Lower lobe of right lung (tissue), 2 donors: ENCODE measurements at regions not wholly inside any gene's neighbourhood (a gene's known extent, or its start where the extent isn't known, plus 50 kb on each side); places are given as distances from the start of the nearest gene placed in this dataset.
A peak's percentile ranks its signal among the peaks of the same experiment; 100 is the strongest.

ENCODE experiments used
- ATAC-seq, 2 donors: fragments of 200-7000 bp; cut with Tn5 transposase; one replicate each; pipeline ENCODE4 v1.9.1; 2020 to 2022; ENCODE audit warnings: mild to moderate bottlenecking in 2 of 2, moderate library complexity in 2 of 2
- DNase-seq: peaks from one replicate; pipeline ENCODE4 v3.0.0-alpha.2; 2020
- H3K27ac ChIP-seq: fragments of 200-600 bp; one replicate; pipeline ENCODE4 v1.8.0; 2022
- H3K27me3 ChIP-seq: fragments of 200-600 bp; one replicate; pipeline ENCODE4 v1.8.0; 2022; ENCODE audit warnings: low read depth
- H3K36me3 ChIP-seq: fragments of 200-600 bp; one replicate; pipeline ENCODE4 v1.8.0; 2022; ENCODE audit warnings: mild to moderate bottlenecking
- H3K4me1 ChIP-seq: fragments of 200-600 bp; one replicate; pipeline ENCODE4 v1.8.0; 2022
- H3K4me3 ChIP-seq: fragments of 200-600 bp; one replicate; pipeline ENCODE4 v1.8.0; 2022; ENCODE audit warnings: mild to moderate bottlenecking
- H3K9me3 ChIP-seq: fragments of 200-600 bp; one replicate; pipeline ENCODE4 v1.8.0; 2022
- CTCF ChIP-seq: fragments of 200-600 bp; IDR thresholded peaks from one replicate; pipeline ENCODE4 v1.8.0; 2022; ENCODE audit warnings: antibody characterized with exemption, mild to moderate bottlenecking
- intact Hi-C: fragments of 100-400 bp; cut with DNase I; formaldehyde crosslinking; loops from one replicate; pipeline ENCODE4 v1.11.0; 2022
- donor health status: DM: no; HTN: yes; CAD: no; lungs with severe emphysema.

- DNase-seq (no peak), ATAC-seq (no peak)
- Histone ChIP-seq H3K27ac (no peak overlapping the region), H3K27me3 (no peaks in the 10 kb centered on the region), H3K4me1 (no peaks in the 10 kb centered on the region), H3K4me3 (no peak overlapping the region), H3K36me3 (no peaks in the 10 kb centered on the region), H3K9me3 (no peaks in the 10 kb centered on the region)
- intact Hi-C loops, result no loop called here
- TF ChIP-seq CTCF, result no peak
Measured at GRCh38 chr2:192591617-192592016, 396.9 kb upstream of the TMEFF2 start.

GRCh38 chr2:192585418-192585817 lies 390.7 kb upstream of the TMEFF2 start:
- no peak for TF ChIP-seq CTCF
- Histone ChIP-seq H3K9me3 (no peaks in the 10 kb centered on the region), H3K36me3 (no peaks in the 10 kb centered on the region), H3K27ac (no peak overlapping the region), H3K4me3 (no peak overlapping the region), H3K27me3 (no peaks in the 10 kb centered on the region), H3K4me1 (no peaks in the 10 kb centered on the region)
- intact Hi-C loops, result no loop called here
- no peak for ATAC-seq
- no peak for DNase-seq

GRCh38 chr2:192584976-192585375 lies 390.2 kb upstream of the TMEFF2 start:
- Histone ChIP-seq H3K9me3 (no peaks in the 10 kb centered on the region), H3K4me3 (no peak overlapping the region), H3K4me1 (no peaks in the 10 kb centered on the region), H3K36me3 (no peaks in the 10 kb centered on the region), H3K27ac (no peak overlapping the region), H3K27me3 (no peaks in the 10 kb centered on the region)
- TF ChIP-seq CTCF, result no peak
- DNase-seq, result no peak
- ATAC-seq, result no peak
- intact Hi-C loops, result no loop called here

GRCh38 chr2:192579965-192580700 lies 385.4 kb upstream of the TMEFF2 start:
- Histone ChIP-seq H3K9me3 (no peaks in the 10 kb centered on the region), H3K27me3 (no peaks in the 10 kb centered on the region), H3K36me3 (no peaks in the 10 kb centered on the region), H3K4me1 (no peaks in the 10 kb centered on the region), H3K27ac (no peak overlapping the region), H3K4me3 (no peak overlapping the region)
- no peak for ATAC-seq
- no peak for DNase-seq
- TF ChIP-seq CTCF, result no peak
- intact Hi-C loops, result no loop called here

GRCh38 chr2:192578780-192579179 lies 384.0 kb upstream of the TMEFF2 start:
- no peaks in the 10 kb centered on the region for H3K4me1 ChIP-seq
- ATAC-seq, result peak; percentile 48 to 51
- H3K4me3 ChIP-seq, result no peak overlapping the region
- intact Hi-C loops, result no loop called here
- DNase-seq, result no peak
- no peaks in the 10 kb centered on the region for H3K27me3 ChIP-seq
- no peak for TF ChIP-seq CTCF
- no peaks in the 10 kb centered on the region for H3K9me3 ChIP-seq
- no peak overlapping the region for H3K27ac ChIP-seq
- no peaks in the 10 kb centered on the region for H3K36me3 ChIP-seq
